WTC11 (cell line): ENCODE measurements at regions not wholly inside any gene's neighbourhood (a gene's known extent, or its start where the extent isn't known, plus 50 kb on each side); places are given as distances from the start of the nearest gene placed in this dataset.

Source experiments
- ARID4B ChIP-seq: sonication (generic); formaldehyde crosslinking; IDR thresholded peaks from 2 replicates; pipeline ENCODE4 v1.8.0; 2023; ENCODE audit warnings: missing genetic modification reagents, mild to moderate bottlenecking, borderline replicate concordance
- CTCF ChIP-seq: fragments of 200-600 bp; IDR thresholded peaks from 2 replicates; pipeline ENCODE4 v1.8.0; 2022; ENCODE audit warnings: antibody characterized with exemption
- JUN ChIP-seq: sonication (generic); formaldehyde crosslinking; IDR thresholded peaks from 2 replicates; pipeline ENCODE4 v1.8.0; 2023; ENCODE audit warnings: mild to moderate bottlenecking, missing genetic modification reagents
- MAX ChIP-seq: sonication (generic); formaldehyde crosslinking; IDR thresholded peaks from 2 replicates; pipeline ENCODE4 v1.8.0; 2022; ENCODE audit warnings: mild to moderate bottlenecking, missing genetic modification reagents
- SP1 ChIP-seq: sonication (generic); formaldehyde crosslinking; conservative IDR thresholded peaks from 2 replicates; pipeline ENCODE4 v1.8.1; 2022; ENCODE audit warnings: missing genetic modification reagents
- ZNF532 ChIP-seq: fragments of 250-450 bp; sonication (Bioruptor Pico); IDR thresholded peaks from 2 replicates; pipeline ENCODE4 v1.9.0; 2021; ENCODE audit warnings: mild to moderate bottlenecking, borderline replicate concordance

GRCh38 chr2:240364582-240364960 is 70.9 kb upstream of the GPC1 start:
- TF ChIP-seq JUN (no peak), CTCF (no peak), ZNF532 (CRISPR knock-in tag) (no peak), SP1 (no peak), ARID4B (CRISPR knock-in tag) (no peak), MAX (CRISPR knock-in tag) (no peak)
